ENCODE measurements at regions not wholly inside any gene's neighbourhood (a gene's known extent, or its start where the extent isn't known, plus 50 kb on each side); places are given as distances from the start of the nearest gene placed in this dataset.

DNA sequence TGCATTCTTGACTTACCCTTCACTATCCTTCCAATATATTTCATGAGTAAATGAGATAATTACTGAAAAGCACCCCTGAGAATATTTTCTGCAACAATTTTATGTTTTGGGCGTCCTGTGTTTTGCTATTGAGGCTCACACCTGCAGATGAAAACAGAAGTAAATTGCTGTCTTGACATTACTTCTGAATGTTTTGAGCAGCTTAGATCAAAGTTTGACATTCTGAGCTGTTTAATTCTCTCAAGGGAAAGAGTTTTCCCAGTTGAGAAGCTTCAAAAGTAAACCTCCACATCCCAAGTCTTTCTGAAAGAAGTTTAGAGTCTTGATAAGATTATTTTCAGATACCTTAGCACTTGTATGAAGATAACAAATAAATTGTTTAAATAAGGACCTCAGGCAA, 1667.2 kb upstream of the SLC10A2 start:
- TF ChIP-seq, protein P1, sequence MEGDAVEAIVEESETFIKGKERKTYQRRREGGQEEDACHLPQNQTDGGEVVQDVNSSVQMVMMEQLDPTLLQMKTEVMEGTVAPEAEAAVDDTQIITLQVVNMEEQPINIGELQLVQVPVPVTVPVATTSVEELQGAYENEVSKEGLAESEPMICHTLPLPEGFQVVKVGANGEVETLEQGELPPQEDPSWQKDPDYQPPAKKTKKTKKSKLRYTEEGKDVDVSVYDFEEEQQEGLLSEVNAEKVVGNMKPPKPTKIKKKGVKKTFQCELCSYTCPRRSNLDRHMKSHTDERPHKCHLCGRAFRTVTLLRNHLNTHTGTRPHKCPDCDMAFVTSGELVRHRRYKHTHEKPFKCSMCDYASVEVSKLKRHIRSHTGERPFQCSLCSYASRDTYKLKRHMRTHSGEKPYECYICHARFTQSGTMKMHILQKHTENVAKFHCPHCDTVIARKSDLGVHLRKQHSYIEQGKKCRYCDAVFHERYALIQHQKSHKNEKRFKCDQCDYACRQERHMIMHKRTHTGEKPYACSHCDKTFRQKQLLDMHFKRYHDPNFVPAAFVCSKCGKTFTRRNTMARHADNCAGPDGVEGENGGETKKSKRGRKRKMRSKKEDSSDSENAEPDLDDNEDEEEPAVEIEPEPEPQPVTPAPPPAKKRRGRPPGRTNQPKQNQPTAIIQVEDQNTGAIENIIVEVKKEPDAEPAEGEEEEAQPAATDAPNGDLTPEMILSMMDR (IDR thresholded peaks at IDR 0.05) = no peak
- no peak overlapping the region for H3K4me3 Mint-ChIP-seq
- no peaks in the 10 kb centered on the region for H3K36me3 Mint-ChIP-seq (ENCODE audit: low read depth)
- no peak overlapping the region for H3K27ac Mint-ChIP-seq
- H3K9me3 Mint-ChIP-seq = peaks cover 5% of the 10 kb centered on the region; the same call in 1 of the 2 replicates
- no peaks in the 10 kb centered on the region; the same call in 1 of the 2 replicates for H3K27me3 Mint-ChIP-seq (ENCODE audit: insufficient read depth)
- no peak for DNase-seq
- no peaks in the 10 kb centered on the region; the same call in 1 of the 2 replicates for H3K4me1 Mint-ChIP-seq (ENCODE audit: low read depth)

DNA sequence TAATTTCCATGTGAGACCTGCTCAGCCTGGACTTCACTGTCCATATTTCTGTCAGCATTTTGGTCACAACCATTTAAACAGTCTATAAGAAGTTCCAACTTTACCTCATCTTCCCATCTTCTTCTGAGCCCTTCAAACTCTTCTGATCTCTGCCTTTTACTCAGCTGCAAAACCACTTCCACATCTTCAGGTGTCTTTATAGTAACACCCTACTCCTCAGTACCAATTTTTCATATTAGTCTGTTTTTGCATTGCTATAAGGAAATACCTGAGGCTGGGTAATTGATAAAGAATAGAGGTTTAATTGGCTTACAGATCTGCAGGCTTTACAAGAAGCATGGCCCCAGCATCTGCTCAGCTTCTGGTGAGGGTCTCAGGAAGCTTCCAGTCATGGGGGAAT, 1648.9 kb upstream of the SLC10A2 start:
- Mint-ChIP-seq H3K4me3 (no peak overlapping the region), H3K4me1 (ENCODE audit: low read depth) (no peaks in the 10 kb centered on the region)

DNA sequence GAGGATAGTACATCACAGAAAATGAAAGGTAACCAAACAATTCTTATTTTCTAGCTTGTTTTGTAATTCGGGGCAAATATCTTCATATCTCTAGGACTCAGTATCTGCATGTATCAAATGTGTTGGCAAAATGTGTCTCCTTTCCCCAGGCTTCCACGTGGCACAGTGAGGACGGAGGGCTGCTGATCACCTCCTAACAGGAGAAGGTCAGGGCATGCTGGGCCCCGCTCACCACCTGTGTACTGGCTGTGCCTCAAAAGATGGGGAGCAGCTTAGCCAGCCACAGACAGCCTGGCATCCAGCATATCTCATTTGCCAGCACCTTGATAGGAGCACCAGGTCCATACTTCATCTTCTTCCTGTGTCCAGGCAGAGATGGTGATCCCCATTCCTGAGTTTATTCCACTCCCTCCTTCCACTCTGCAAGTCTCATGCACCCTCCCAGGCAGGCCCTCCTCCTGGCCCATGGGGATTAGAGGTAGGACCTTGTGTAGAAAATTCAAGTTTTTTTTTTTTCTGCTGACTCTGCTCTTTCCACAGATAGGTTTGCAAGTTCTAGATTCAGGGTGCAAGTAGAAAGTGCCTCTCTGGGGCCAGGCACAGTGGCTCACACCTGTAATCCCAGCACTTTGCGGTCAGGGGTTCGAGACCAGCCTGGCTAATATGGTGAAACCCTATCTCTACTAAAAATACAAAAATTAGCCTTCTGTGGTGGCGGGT, 1639.0 kb upstream of the SLC10A2 start:
- TF ChIP-seq, protein P1 (IDR thresholded peaks at IDR 0.05) = no peak
- Mint-ChIP-seq H3K9me3 (peaks cover 21% of the 10 kb centered on the region; the same call in 1 of the 2 replicates), H3K36me3 (ENCODE audit: low read depth) (no peaks in the 10 kb centered on the region), H3K4me1 (ENCODE audit: low read depth) (no peaks in the 10 kb centered on the region), H3K27me3 (ENCODE audit: insufficient read depth) (no peaks in the 10 kb centered on the region), H3K27ac (no peak overlapping the region), H3K4me3 (no peak overlapping the region)
- DNase-seq = no peak

More for the DNA sequence above, 1648.9 kb upstream of the SLC10A2 start:
- H3K36me3 Mint-ChIP-seq (ENCODE audit: low read depth) = no peaks in the 10 kb centered on the region
- DNase-seq = no peak
- no peaks in the 10 kb centered on the region; the same call in 1 of the 2 replicates for H3K27me3 Mint-ChIP-seq (ENCODE audit: insufficient read depth)
- H3K9me3 Mint-ChIP-seq = peaks cover 10% of the 10 kb centered on the region; the same call in 1 of the 2 replicates
- TF ChIP-seq, protein P1 (IDR thresholded peaks at IDR 0.05) = no peak
- H3K27ac Mint-ChIP-seq = no peak overlapping the region

DNA sequence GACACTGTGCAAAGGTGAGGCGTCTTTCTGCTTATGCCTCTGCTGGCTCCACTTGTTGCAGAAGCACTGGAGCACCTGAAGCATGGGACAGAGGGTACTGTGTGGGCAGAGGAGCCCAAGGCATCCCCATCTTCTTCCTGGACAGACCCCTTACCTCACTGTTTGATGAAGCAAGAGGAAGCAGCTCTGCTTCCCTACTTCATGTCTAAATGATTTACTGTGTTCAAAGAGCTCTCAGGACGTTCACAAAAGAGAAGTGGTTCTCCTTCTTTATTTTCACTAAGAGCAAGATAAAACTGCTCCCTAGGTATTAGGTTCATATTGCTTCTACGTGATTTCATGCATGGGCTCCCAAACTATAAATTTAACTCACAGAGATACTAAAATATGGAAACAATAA, 1635.4 kb upstream of the SLC10A2 start:
- DNase-seq = no peak
- TF ChIP-seq, protein P1 (IDR thresholded peaks at IDR 0.05) = no peak
- no peaks in the 10 kb centered on the region; the same call in 1 of the 2 replicates for H3K27me3 Mint-ChIP-seq (ENCODE audit: insufficient read depth)
- H3K36me3 Mint-ChIP-seq (ENCODE audit: low read depth) = no peaks in the 10 kb centered on the region
- H3K9me3 Mint-ChIP-seq = peaks cover 21% of the 10 kb centered on the region; the same call in 1 of the 2 replicates
- H3K4me3 Mint-ChIP-seq = no peak overlapping the region
- H3K27ac Mint-ChIP-seq = no peak overlapping the region
- no peaks in the 10 kb centered on the region for H3K4me1 Mint-ChIP-seq (ENCODE audit: low read depth)

DNA sequence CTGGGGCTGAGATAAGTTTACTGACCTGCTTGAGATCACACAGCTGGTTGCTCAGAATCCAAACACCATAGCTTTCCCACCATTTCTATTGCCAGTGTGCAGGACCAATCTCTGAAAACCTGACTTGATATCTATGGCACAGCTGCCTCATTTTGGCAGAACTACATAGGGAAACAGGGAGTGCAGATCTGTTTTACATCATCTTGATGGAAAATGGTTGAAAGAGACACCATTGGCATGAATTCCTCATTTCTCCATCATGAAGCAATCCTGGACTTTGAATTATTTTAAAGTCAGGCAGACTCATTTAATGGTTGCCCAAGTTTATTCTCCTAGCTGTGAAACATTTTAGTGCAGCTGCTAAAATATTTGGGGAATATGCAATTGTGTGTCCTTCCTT, 1628.2 kb upstream of the SLC10A2 start:
- TF ChIP-seq, protein P1 (IDR thresholded peaks at IDR 0.05) = no peak
- H3K27ac Mint-ChIP-seq = no peak overlapping the region
- H3K9me3 Mint-ChIP-seq = peaks cover 15% of the 10 kb centered on the region; the same call in 1 of the 2 replicates
- H3K27me3 Mint-ChIP-seq (ENCODE audit: insufficient read depth) = no peaks in the 10 kb centered on the region; the same call in 1 of the 2 replicates
- DNase-seq = no peak
- H3K4me1 Mint-ChIP-seq (ENCODE audit: low read depth) = no peaks in the 10 kb centered on the region
- no peak overlapping the region for H3K4me3 Mint-ChIP-seq
- H3K36me3 Mint-ChIP-seq (ENCODE audit: low read depth) = no peaks in the 10 kb centered on the region
